CD14-positive monocyte (primary cell): ENCODE measurements at regions not wholly inside any gene's neighbourhood (a gene's known extent, or its start where the extent isn't known, plus 50 kb on each side); places are given as distances from the start of the nearest gene placed in this dataset.

Experiments used
- DNase-seq, 3 donors: peaks; one replicate each; pipeline ENCODE4 v3.0.0-alpha.2; 2011 to 2022
- H2AFZ ChIP-seq: 2 replicates; pipeline ENCODE4 v1.6.0; 2012; ENCODE audit warnings: mild to moderate bottlenecking, low read depth, low read length, inconsistent platforms; ENCODE audit not compliant: insufficient read depth, poor library complexity, severe bottlenecking
- H3K27ac ChIP-seq, 2 donors: 1 replicate in 1 of 2; 2 replicates in 1 of 2; pipeline ENCODE4 v1.5.1; 2012 to 2013; ENCODE audit warnings: low read length in 2 of 2, control low read depth in 1 of 2, inconsistent platforms in 1 of 2, low read depth in 1 of 2, mild to moderate bottlenecking in 1 of 2
- H3K27me3 ChIP-seq, 2 donors: one replicate each; pipeline versions ENCODE4 v1.6.0 to v1.6.1; 2011 to 2013; ENCODE audit warnings: low read length in 2 of 2; ENCODE audit not compliant: control insufficient read depth in 2 of 2, insufficient read depth in 2 of 2
- H3K36me3 ChIP-seq, 2 donors: replicated peaks in 1 of 2; 1 replicate in 1 of 2; 2 replicates in 1 of 2; pipeline versions ENCODE4 v1.5.1 to v1.6.1; 2012 to 2013; ENCODE audit warnings: low read length in 2 of 2, control low read depth in 1 of 2, inconsistent platforms in 1 of 2, mild to moderate bottlenecking in 1 of 2; ENCODE audit not compliant: insufficient read depth in 2 of 2, control insufficient read depth in 1 of 2
- H3K4me1 ChIP-seq, 2 donors: 1 replicate in 1 of 2; 2 replicates in 1 of 2; pipeline versions ENCODE4 v1.5.1 to v1.6.1; 2012 to 2013; ENCODE audit warnings: low read length in 2 of 2, control low read depth in 1 of 2, inconsistent platforms in 1 of 2, mild to moderate bottlenecking in 1 of 2, moderate library complexity in 1 of 2; ENCODE audit not compliant: insufficient read depth in 2 of 2, control insufficient read depth in 1 of 2
- H3K4me2 ChIP-seq: replicated peaks from 2 replicates; pipeline ENCODE3; 2012; ENCODE audit warnings: low read length, moderate library complexity, mild to moderate bottlenecking; ENCODE audit not compliant: poor library complexity, severe bottlenecking; ENCODE audit errors: extremely low read depth
- H3K4me3 ChIP-seq, 3 experiments: fragments of 200-600 bp in 1 of 3; sonication (generic) in 1 of 3; replicated peaks in 1 of 3; 1 replicate in 2 of 3; 2 replicates in 1 of 3; pipeline ENCODE4 v1.5.1; 2011 to 2013; ENCODE audit warnings: low read length in 3 of 3, mild to moderate bottlenecking in 3 of 3, control low read depth in 2 of 3, low read depth in 2 of 3, inconsistent platforms in 1 of 3, moderate library complexity in 1 of 3
- H3K79me2 ChIP-seq: 2 replicates; pipeline ENCODE4 v1.6.0; 2012; ENCODE audit warnings: mild to moderate bottlenecking, control low read depth, inconsistent platforms, low read length, moderate library complexity; ENCODE audit not compliant: insufficient read depth
- H3K9ac ChIP-seq: 2 replicates; pipeline ENCODE4 v1.6.0; 2017; ENCODE audit warnings: low read length, mild to moderate bottlenecking; ENCODE audit not compliant: insufficient read depth, poor library complexity, severe bottlenecking
- H3K9me3 ChIP-seq, 2 donors: replicated peaks in 1 of 2; 1 replicate in 1 of 2; 2 replicates in 1 of 2; pipeline versions ENCODE4 v1.5.1 to v1.6.1; 2012 to 2013; ENCODE audit warnings: low read length in 2 of 2, control low read depth in 1 of 2; ENCODE audit not compliant: control insufficient read depth in 1 of 2, insufficient read depth in 1 of 2
- H4K20me1 ChIP-seq: 2 replicates; pipeline ENCODE4 v1.6.0; 2012; ENCODE audit warnings: mild to moderate bottlenecking, low read length, control low read depth, moderate library complexity; ENCODE audit not compliant: insufficient read depth
- H3K27ac Mint-ChIP-seq, 7 donors: one replicate each; pipeline ENCODE4 v1.8.0; 2020; ENCODE audit warnings: mild to moderate bottlenecking in 7 of 7, mixed read lengths in 7 of 7, moderate library complexity in 6 of 7, inconsistent platforms in 2 of 7
- H3K27me3 Mint-ChIP-seq, 3 donors: one replicate each; pipeline ENCODE4 v1.8.0; 2021 to 2022; ENCODE audit warnings: low read depth in 3 of 3, mild to moderate bottlenecking in 3 of 3, mixed read lengths in 3 of 3, moderate library complexity in 3 of 3, inconsistent platforms in 1 of 3
- H3K36me3 Mint-ChIP-seq, 2 donors: one replicate each; pipeline ENCODE4 v1.8.0; 2020; ENCODE audit warnings: mixed read lengths in 2 of 2, inconsistent platforms in 1 of 2, mild to moderate bottlenecking in 1 of 2
- H3K4me1 Mint-ChIP-seq: one replicate; pipeline ENCODE4 v1.8.0; 2020; ENCODE audit warnings: mild to moderate bottlenecking, mixed read lengths
- H3K4me3 Mint-ChIP-seq, 2 donors: one replicate each; pipeline ENCODE4 v1.8.0; 2020; ENCODE audit warnings: mild to moderate bottlenecking in 2 of 2, mixed read lengths in 2 of 2, moderate library complexity in 1 of 2
- H3K9me3 Mint-ChIP-seq, 7 donors: one replicate each; pipeline ENCODE4 v1.8.0; 2020 to 2022; ENCODE audit warnings: mixed read lengths in 7 of 7, mild to moderate bottlenecking in 6 of 7, moderate library complexity in 6 of 7, inconsistent platforms in 2 of 7
- CTCF ChIP-seq: fragments of 200-600 bp; IDR thresholded peaks from one replicate; pipeline ENCODE4 v1.8.0; 2022; ENCODE audit warnings: antibody characterized with exemption, mild to moderate bottlenecking
- WGBS: methylation state at CpG from one replicate; pipeline ENCODE4 v1.1.5; 2013; ENCODE audit warnings: missing lambda C conversion rate; ENCODE audit not compliant: insufficient coverage; 5-methylcytosine and 5-hydroxymethylcytosine counted together
- intact Hi-C, 2 donors: fragments of 100-400 bp; cut with micrococcal nuclease; formaldehyde crosslinking; loops; one replicate each; pipeline versions ENCODE4 v1.15.0 to v1.15.1; 2023

DNA sequence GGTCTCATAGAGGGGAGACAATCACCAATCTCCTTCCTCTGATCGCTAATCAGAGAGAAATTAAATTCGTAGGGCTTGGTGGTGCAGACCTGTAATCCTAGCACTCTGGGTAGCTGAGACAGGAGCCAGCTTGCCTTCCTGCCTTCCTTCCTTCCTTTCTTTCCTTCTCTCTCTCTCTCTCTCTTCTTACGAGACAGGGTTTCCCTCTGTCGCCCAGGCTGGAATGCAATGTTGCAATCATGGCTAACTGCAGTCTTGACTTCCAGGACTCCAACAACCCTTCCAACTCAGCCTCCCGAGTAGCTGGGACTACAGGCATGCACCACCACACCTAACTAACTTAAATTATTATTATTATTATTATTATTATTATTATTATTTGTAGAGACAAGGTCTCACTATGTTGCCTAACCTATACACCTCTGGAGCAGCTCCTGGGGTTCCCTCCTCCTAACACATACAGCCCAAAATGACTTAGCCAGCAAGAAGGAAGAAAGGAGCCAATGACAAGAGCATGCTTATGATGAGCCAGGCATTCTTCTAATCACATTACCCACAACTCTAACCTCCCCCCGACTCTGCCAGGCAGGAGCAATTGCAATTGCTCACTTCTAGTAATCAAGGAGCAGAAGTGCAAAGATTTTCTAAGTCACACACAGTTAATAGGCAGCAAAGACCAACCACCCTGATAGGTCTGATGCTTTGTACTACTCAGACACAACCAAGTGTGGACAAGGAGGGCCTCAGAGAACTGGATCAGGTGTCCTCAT lies 105.4 kb upstream of the F3 start:
- no peaks in the 10 kb centered on the region for H3K9me3 ChIP-seq
- H3K27ac Mint-ChIP-seq = no peak overlapping the region
- WGBS = 58% methylated on average over 3 of the region's 6 CpGs
- intact Hi-C loops = no loop called here
- no peaks in the 10 kb centered on the region for H3K4me1 ChIP-seq
- no peaks in the 10 kb centered on the region for H3K36me3 Mint-ChIP-seq
- H3K27ac ChIP-seq = no peak overlapping the region
- no peaks in the 10 kb centered on the region for H3K79me2 ChIP-seq
- no peak overlapping the region for H3K4me3 Mint-ChIP-seq
- H3K4me2 ChIP-seq = no peak overlapping the region
- no peak overlapping the region for H3K4me3 ChIP-seq
- H2AFZ ChIP-seq = no peak overlapping the region
- no peaks in the 10 kb centered on the region for H4K20me1 ChIP-seq
- no peak for DNase-seq
- H3K9ac ChIP-seq = no peak overlapping the region
- no peaks in the 10 kb centered on the region for H3K4me1 Mint-ChIP-seq
- H3K27me3 Mint-ChIP-seq = peaks cover 0 to 4% (median 3%) of the 10 kb centered on the region in 3 donors
- H3K36me3 ChIP-seq = no peaks in the 10 kb centered on the region
- no peaks in the 10 kb centered on the region for H3K27me3 ChIP-seq
- no peak for TF ChIP-seq CTCF
- H3K9me3 Mint-ChIP-seq = no peaks in the 10 kb centered on the region

DNA sequence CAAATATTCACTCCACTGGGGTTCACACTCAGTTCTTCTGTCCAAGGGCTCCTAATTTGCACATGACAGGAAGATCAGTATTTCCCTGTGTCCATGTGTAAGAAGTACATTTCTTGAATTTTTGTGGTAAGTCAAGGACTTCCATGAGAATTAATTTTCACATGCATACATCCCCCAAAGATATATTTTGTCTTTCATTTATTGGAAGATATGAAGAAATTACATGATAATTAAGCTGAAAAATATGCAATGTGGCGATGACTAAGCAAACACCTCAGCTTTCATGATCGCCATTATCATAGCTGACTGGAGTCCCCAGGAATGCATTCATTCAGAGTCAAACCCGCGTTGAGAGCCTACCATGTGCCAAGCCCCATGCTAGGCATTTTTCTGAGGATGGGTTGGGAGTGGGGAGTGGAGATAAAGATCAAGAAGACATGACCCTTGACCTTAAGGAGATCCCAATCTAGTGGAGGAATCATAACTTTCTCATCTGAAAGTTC lies 104.6 kb upstream of the F3 start:
- Histone ChIP-seq H3K4me1 (no peaks in the 10 kb centered on the region), H3K4me3 (no peak overlapping the region), H3K27ac (no peak overlapping the region), H3K36me3 (no peaks in the 10 kb centered on the region), H3K4me2 (no peak overlapping the region), H3K27me3 (no peaks in the 10 kb centered on the region), H2AFZ (no peak overlapping the region), H4K20me1 (no peaks in the 10 kb centered on the region), H3K9me3 (no peaks in the 10 kb centered on the region), H3K9ac (no peak overlapping the region), H3K79me2 (no peaks in the 10 kb centered on the region)
- DNase-seq = no peak
- Mint-ChIP-seq H3K27me3 (peaks cover 0 to 4% (median 1%) of the 10 kb centered on the region in 3 donors), H3K4me1 (no peaks in the 10 kb centered on the region), H3K4me3 (no peak overlapping the region), H3K9me3 (no peaks in the 10 kb centered on the region), H3K36me3 (no peaks in the 10 kb centered on the region), H3K27ac (no peak overlapping the region)
- TF ChIP-seq CTCF = no peak
- no CpG with 5 or more reads among the region's 4 CpGs for WGBS
- intact Hi-C loops = no loop called here
